Calu3 (cell line): ENCODE measurements at regions not wholly inside any gene's neighbourhood (a gene's known extent, or its start where the extent isn't known, plus 50 kb on each side); places are given as distances from the start of the nearest gene placed in this dataset.

Source experiments
- BruUV-seq: library from RNA; stranded (reverse); fragments of 400-500 nt; replicated peaks from 2 replicates; lab custom pipeline; 2021; lab: Mats Ljungman, UMichigan
- CTCF ChIA-PET: fragments of 300-600 bp; sonication (Branson Sonifier 250); formaldehyde crosslinking; loops from one replicate; lab custom pipeline; 2022; ENCODE audit warnings: antibody characterized with exemption; lab: Charles Lee
- DNase-seq: peaks from one replicate; pipeline ENCODE4 v3.0.0; 2022
- H3K27ac Mint-ChIP-seq: one replicate; pipeline ENCODE4 v1.8.0; 2022; ENCODE audit warnings: mixed read lengths; ENCODE audit not compliant: unreplicated experiment
- H3K27me3 Mint-ChIP-seq: one replicate; pipeline ENCODE4 v1.8.0; 2022; ENCODE audit warnings: mixed read lengths; ENCODE audit not compliant: unreplicated experiment
- H3K36me3 Mint-ChIP-seq: one replicate; pipeline ENCODE4 v1.8.0; 2022; ENCODE audit warnings: mild to moderate bottlenecking, moderate library complexity, mixed read lengths; ENCODE audit not compliant: insufficient read depth, unreplicated experiment
- H3K4me1 Mint-ChIP-seq: one replicate; pipeline ENCODE4 v1.8.0; 2022; ENCODE audit warnings: mild to moderate bottlenecking, low read depth, mixed read lengths; ENCODE audit not compliant: unreplicated experiment
- H3K4me3 Mint-ChIP-seq: one replicate; pipeline ENCODE4 v1.8.0; 2022; ENCODE audit warnings: mild to moderate bottlenecking, low read depth, moderate library complexity, mixed read lengths; ENCODE audit not compliant: unreplicated experiment
- H3K9me3 Mint-ChIP-seq: one replicate; pipeline ENCODE4 v1.8.0; 2022; ENCODE audit warnings: low read depth, mixed read lengths; ENCODE audit not compliant: unreplicated experiment
- intact Hi-C: fragments of 100-400 bp; cut with micrococcal nuclease; formaldehyde crosslinking; loops from one replicate; pipeline ENCODE4 v1.10.0; 2022; ENCODE audit not compliant: unreplicated experiment
- TF ChIP-seq, protein P1 (sequence below): fragments of 200-600 bp; IDR thresholded peaks from one replicate; pipeline ENCODE4 v1.8.0; 2022; ENCODE audit warnings: antibody characterized with exemption; ENCODE audit not compliant: unreplicated experiment

- Mint-ChIP-seq H3K4me1 (no peaks in the 10 kb centered on the region), H3K9me3 (peaks cover 5% of the 10 kb centered on the region), H3K27me3 (no peaks in the 10 kb centered on the region), H3K27ac (no peak overlapping the region), H3K36me3 (no peaks in the 10 kb centered on the region), H3K4me3 (no peak overlapping the region)
- BruUV-seq: no TSS peak
- TF ChIP-seq, protein P1, sequence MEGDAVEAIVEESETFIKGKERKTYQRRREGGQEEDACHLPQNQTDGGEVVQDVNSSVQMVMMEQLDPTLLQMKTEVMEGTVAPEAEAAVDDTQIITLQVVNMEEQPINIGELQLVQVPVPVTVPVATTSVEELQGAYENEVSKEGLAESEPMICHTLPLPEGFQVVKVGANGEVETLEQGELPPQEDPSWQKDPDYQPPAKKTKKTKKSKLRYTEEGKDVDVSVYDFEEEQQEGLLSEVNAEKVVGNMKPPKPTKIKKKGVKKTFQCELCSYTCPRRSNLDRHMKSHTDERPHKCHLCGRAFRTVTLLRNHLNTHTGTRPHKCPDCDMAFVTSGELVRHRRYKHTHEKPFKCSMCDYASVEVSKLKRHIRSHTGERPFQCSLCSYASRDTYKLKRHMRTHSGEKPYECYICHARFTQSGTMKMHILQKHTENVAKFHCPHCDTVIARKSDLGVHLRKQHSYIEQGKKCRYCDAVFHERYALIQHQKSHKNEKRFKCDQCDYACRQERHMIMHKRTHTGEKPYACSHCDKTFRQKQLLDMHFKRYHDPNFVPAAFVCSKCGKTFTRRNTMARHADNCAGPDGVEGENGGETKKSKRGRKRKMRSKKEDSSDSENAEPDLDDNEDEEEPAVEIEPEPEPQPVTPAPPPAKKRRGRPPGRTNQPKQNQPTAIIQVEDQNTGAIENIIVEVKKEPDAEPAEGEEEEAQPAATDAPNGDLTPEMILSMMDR: no peak
- intact Hi-C loops: no loop called here
- DNase-seq: no peak
- CTCF ChIA-PET: no interaction called here
Measured at GRCh38 chr7:125572414-125572813, 642.8 kb upstream of the POT1 start.

DNA sequence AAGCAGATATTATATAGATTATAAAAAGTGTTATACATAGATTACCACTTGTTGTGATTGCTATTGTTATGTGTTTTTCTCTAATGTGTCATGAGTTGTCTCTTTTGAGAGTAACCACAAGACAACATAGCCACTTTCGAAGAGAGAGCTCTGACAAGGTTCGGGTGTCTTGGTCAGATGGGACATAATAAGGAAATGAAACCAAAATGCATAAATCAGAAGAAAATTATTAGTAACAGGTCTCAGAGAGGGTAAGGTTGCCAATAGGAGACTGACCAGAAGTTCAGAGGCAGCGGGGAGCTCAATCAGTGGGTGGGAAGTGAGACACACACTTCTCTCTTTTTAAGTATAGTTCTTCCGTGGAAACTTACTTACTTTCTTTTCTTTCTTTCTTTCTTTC lies 639.2 kb upstream of the POT1 start:
- CTCF ChIA-PET: no interaction called here
- H3K27ac Mint-ChIP-seq: no peak overlapping the region
- H3K36me3 Mint-ChIP-seq: no peaks in the 10 kb centered on the region
- no peak for DNase-seq
- H3K9me3 Mint-ChIP-seq: no peaks in the 10 kb centered on the region
- no peak overlapping the region for H3K4me3 Mint-ChIP-seq
- TF ChIP-seq, protein P1: no peak
- BruUV-seq: no TSS peak
- no peaks in the 10 kb centered on the region for H3K27me3 Mint-ChIP-seq
- intact Hi-C loops: no loop called here
- H3K4me1 Mint-ChIP-seq: no peaks in the 10 kb centered on the region

DNA sequence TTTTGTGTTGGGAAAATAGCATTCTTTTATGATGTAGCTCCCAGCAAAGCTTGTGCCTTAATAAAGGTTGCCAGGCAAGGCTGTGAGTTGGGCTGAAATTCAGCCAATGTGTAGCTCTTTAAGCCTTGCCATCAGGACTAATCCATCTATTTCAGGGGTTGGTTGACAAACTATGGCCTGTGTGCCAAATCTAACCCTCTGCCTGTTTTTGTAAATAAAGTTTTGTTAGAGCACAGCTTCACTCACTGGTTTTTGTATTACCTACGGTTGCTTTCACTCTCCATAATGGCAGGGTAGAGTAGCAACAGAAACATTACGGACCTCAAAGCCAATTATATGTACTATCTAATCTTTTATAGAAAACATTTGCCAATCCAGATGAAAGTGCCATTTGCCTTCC lies 638.1 kb upstream of the POT1 start:
- intact Hi-C loops: no loop called here
- Mint-ChIP-seq H3K36me3 (no peaks in the 10 kb centered on the region), H3K27ac (no peak overlapping the region), H3K27me3 (no peaks in the 10 kb centered on the region), H3K4me1 (no peaks in the 10 kb centered on the region), H3K4me3 (no peak overlapping the region), H3K9me3 (no peaks in the 10 kb centered on the region)
- CTCF ChIA-PET: no interaction called here
- no TSS peak for BruUV-seq
- no peak for DNase-seq
- TF ChIP-seq, protein P1: no peak

DNA sequence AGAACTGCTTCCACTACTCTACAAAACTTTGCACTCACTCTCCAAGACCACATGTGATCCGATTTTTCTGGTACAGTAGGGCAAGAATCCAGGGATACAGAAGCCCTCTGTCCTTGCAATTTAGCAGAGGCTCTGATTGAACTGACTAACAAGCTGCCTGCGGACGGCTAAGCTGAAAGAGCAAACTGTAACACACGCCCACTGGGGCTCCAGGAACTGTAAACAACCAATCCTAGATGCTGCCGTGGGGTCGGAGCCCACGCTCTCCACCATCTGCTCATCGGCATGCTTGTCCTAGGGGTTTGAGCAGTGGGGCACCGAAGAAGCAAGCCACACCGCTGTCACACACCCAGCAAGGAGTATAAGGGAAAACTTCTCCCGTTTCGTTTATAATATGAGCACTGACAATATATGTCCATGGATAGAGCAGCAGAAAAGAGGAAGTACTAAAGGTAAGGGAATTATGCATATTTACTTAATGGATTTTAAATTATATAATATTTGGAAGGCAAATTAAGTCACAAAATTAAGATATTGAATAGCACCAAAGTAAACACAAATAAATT lies 634.4 kb upstream of the POT1 start:
- CTCF ChIA-PET: no interaction called here
- H3K36me3 Mint-ChIP-seq: no peaks in the 10 kb centered on the region
- intact Hi-C loops: no loop called here

More for the DNA sequence above, 634.4 kb upstream of the POT1 start:
- DNase-seq: no peak
- no peaks in the 10 kb centered on the region for H3K4me1 Mint-ChIP-seq
- no peaks in the 10 kb centered on the region for H3K27me3 Mint-ChIP-seq
- H3K4me3 Mint-ChIP-seq: no peak overlapping the region
- no peak overlapping the region for H3K27ac Mint-ChIP-seq
- H3K9me3 Mint-ChIP-seq: no peaks in the 10 kb centered on the region
- TF ChIP-seq, protein P1: no peak
- no TSS peak for BruUV-seq
